GM19324 (cell line): ENCODE measurements at regions not wholly inside any gene's neighbourhood (a gene's known extent, or its start where the extent isn't known, plus 50 kb on each side); places are given as distances from the start of the nearest gene placed in this dataset.
"Not testable (repeated sequence)": the region's sequence is repeated elsewhere in the genome, so short reads cannot be mapped to it uniquely, and the experiment has no call there.

Experiments
- ATAC-seq: cut with Tn5 transposase; IDR thresholded peaks from one replicate; pipeline ENCODE4 v1.9.1; 2021; ENCODE audit warnings: mild to moderate bottlenecking, moderate library complexity; ENCODE audit not compliant: unreplicated experiment, low FRiP score

GRCh38 chr17:14746822-14747602 is 446.1 kb downstream of the HS3ST3B1 start:
- no peak for ATAC-seq

- ATAC-seq, result no peak
Observed at GRCh38 chr17:14745541-14745940, 444.7 kb downstream of the HS3ST3B1 start.

GRCh38 chr17:14744761-14745473 is 444.0 kb downstream of the HS3ST3B1 start:
- no peak for ATAC-seq

- no peak for ATAC-seq
Observed at GRCh38 chr17:14741491-14741890, 440.6 kb downstream of the HS3ST3B1 start.

GRCh38 chr17:14739656-14740431 is 439.0 kb downstream of the HS3ST3B1 start:
- no peak for ATAC-seq

- ATAC-seq, result no peak
Observed at GRCh38 chr17:14738652-14738988, 437.7 kb downstream of the HS3ST3B1 start.

- ATAC-seq, result no peak
Observed at GRCh38 chr17:14737984-14738651, 437.2 kb downstream of the HS3ST3B1 start.

GRCh38 chr17:14736631-14737030 is 435.8 kb downstream of the HS3ST3B1 start:
- ATAC-seq, result no peak

- no peak for ATAC-seq
Observed at GRCh38 chr17:14733376-14733775, 432.5 kb downstream of the HS3ST3B1 start.

- ATAC-seq, result no peak
Observed at GRCh38 chr17:14732211-14732610, 431.3 kb downstream of the HS3ST3B1 start.

- ATAC-seq, result no peak
Observed at GRCh38 chr17:14731591-14731990, 430.7 kb downstream of the HS3ST3B1 start.

- no peak for ATAC-seq
Observed at GRCh38 chr17:14730821-14731220, 429.9 kb downstream of the HS3ST3B1 start.

GRCh38 chr17:14725729-14726128 is 424.8 kb downstream of the HS3ST3B1 start:
- ATAC-seq, result no peak

GRCh38 chr17:14724770-14725169 is 423.9 kb downstream of the HS3ST3B1 start:
- ATAC-seq, result no peak

GRCh38 chr17:14723349-14723748 is 422.5 kb downstream of the HS3ST3B1 start:
- not testable (repeated sequence) for ATAC-seq

- ATAC-seq, result no peak
Observed at GRCh38 chr17:14719942-14720341, 419.1 kb downstream of the HS3ST3B1 start.

- ATAC-seq, result no peak
Observed at GRCh38 chr17:14717859-14718258, 417.0 kb downstream of the HS3ST3B1 start.

GRCh38 chr17:14715561-14715960 is 414.7 kb downstream of the HS3ST3B1 start:
- no peak for ATAC-seq

GRCh38 chr17:14712611-14713021 is 411.7 kb downstream of the HS3ST3B1 start:
- no peak for ATAC-seq

- no peak for ATAC-seq
Observed at GRCh38 chr17:14704121-14704520, 403.2 kb downstream of the HS3ST3B1 start.

- ATAC-seq, result no peak
Observed at GRCh38 chr17:14701886-14702285, 401.0 kb downstream of the HS3ST3B1 start.
